NB4 (cell line): ENCODE measurements at regions not wholly inside any gene's neighbourhood (a gene's known extent, or its start where the extent isn't known, plus 50 kb on each side); places are given as distances from the start of the nearest gene placed in this dataset.
"Not testable (repeated sequence)": the region's sequence is repeated elsewhere in the genome, so short reads cannot be mapped to it uniquely, and the experiment has no call there.

ENCODE experiments used
- DNase-seq: peaks from one replicate; pipeline ENCODE4 v3.0.0; 2010; ENCODE audit warnings: low read depth
- H3K4me3 ChIP-seq: one replicate; pipeline ENCODE4 v1.5.1; 2011; ENCODE audit warnings: mild to moderate bottlenecking, low read depth, low read length, moderate library complexity
- MYC ChIP-seq: IDR thresholded peaks from 2 replicates; pipeline ENCODE4 v1.6.1; 2011; ENCODE audit warnings: low read depth, low read length
- POLR2A ChIP-seq: IDR thresholded peaks from 2 replicates; pipeline ENCODE4 v1.6.1; 2011; ENCODE audit warnings: mild to moderate bottlenecking; ENCODE audit not compliant: insufficient read length; ENCODE audit errors: extremely low read depth
- TF ChIP-seq, protein P1 (sequence below): IDR thresholded peaks from one replicate; pipeline ENCODE4 v1.5.1; 2012; ENCODE audit warnings: low read depth, low read length
- TF ChIP-seq, protein P2 (sequence below): IDR thresholded peaks from 2 replicates; pipeline ENCODE4 v1.6.1; 2011; ENCODE audit warnings: low read depth, low read length

DNA sequence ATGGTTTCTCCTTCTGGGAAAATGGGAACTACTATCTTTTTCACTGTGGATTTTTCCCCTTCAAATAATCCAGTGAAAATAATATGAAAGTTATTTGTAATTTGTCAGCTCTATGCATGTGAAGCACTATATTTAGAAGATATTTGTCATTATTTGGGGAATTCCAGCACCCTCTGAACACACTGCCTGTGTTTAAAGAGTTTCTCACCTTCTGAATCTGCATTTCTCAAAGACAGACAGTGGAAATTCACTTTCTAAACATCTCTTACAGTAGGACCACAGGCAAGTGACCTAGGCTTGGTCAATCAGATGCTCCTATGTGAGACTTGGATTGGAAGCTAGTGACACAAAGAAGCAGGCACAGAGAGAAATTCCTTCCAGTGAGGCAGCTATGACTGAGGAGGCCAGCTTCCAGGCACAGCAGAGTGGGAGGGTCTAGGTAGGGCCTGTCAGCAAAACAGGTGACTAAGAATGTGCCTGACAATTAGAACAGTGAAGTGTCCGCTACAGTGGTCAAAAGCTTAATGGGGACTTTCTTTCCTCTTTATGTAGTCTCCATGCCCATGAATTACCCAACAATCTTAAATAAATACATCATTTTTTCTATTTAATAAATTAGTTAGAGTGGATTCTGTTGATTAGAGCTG lies 167.2 kb downstream of the HMHB1 start:
- DNase-seq: no peak
- no peak overlapping the region for H3K4me3 ChIP-seq
- TF ChIP-seq POLR2A: no peak
- TF ChIP-seq, protein P1, sequence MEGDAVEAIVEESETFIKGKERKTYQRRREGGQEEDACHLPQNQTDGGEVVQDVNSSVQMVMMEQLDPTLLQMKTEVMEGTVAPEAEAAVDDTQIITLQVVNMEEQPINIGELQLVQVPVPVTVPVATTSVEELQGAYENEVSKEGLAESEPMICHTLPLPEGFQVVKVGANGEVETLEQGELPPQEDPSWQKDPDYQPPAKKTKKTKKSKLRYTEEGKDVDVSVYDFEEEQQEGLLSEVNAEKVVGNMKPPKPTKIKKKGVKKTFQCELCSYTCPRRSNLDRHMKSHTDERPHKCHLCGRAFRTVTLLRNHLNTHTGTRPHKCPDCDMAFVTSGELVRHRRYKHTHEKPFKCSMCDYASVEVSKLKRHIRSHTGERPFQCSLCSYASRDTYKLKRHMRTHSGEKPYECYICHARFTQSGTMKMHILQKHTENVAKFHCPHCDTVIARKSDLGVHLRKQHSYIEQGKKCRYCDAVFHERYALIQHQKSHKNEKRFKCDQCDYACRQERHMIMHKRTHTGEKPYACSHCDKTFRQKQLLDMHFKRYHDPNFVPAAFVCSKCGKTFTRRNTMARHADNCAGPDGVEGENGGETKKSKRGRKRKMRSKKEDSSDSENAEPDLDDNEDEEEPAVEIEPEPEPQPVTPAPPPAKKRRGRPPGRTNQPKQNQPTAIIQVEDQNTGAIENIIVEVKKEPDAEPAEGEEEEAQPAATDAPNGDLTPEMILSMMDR: no peak
- TF ChIP-seq, protein P2, sequence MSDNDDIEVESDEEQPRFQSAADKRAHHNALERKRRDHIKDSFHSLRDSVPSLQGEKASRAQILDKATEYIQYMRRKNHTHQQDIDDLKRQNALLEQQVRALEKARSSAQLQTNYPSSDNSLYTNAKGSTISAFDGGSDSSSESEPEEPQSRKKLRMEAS: no peak
- TF ChIP-seq MYC: no peak

DNA sequence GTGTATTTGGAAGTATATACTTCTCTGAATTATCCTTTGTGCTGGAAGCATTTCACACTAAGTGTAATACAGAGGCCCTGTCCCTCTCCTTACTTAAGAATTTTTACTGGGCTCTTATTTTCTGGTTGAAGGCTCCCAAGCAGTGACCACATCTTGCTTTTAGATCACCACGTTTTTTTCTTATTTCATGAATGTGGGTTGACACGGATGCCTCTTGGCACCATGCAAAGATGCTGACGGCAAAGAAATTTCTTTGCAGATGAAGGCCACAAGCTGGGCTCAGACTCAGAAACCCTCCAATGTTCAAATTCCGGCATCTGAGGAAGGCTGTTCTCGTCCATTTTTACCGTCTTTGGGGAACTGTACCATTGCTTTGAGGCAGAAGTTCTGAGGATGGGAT lies 168.5 kb downstream of the HMHB1 start:
- DNase-seq: no peak
- no peak overlapping the region for H3K4me3 ChIP-seq
- no peak for TF ChIP-seq MYC
- TF ChIP-seq, protein P1: no peak

DNA sequence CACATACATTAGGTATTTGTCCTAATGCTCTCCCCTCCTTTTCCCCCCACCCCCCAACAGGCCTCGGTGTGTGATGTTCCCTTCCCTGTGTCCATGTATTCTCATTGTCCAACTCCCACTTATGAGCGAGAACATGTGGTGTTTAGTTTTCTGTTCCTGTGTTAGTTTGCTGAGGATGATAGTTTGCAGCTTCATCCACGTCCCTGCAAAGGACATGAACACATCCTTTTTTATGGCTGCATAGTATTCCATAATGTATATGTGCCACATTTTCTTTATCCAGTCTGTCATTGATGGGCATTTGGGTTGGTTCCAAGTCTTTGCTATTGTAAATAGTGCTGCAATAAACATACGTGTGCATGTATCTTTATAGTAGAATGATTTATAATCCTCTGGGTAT lies 171.0 kb downstream of the HMHB1 start:
- DNase-seq, H3K4me3 ChIP-seq: not testable (repeated sequence)

DNA sequence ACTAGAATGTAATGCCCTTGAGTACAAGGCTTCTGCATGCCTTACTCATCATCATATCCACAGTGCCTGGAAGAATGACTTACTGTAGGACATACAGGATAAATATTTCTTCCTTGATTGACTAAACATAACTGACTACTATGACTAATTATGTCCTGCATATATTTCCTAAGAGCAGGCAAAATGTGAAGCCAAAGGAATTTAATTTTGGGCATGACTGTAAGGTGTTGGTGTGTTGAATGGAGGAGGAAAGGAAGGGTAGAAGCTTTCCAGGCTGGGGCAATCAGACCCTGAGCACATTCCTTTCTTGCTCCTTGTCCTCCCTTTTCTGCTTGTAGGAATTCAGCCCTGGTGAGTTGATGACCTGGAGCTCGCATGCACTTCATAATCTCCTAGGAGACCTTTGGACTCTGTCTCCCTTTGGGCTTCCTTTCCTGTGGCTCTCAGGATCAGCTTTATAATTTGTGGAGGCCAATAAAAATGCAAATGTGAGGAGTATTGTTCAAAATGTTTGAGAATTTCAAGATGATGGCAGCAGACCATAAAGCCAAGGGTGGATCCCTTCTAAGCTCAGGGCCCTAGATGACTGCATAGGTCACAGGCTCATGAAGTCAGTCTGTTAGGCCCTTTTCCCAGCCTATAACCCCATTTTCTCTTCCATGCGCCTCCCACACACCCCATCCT lies 174.0 kb downstream of the HMHB1 start:
- TF ChIP-seq, protein P2: no peak
- no peak for TF ChIP-seq MYC
- TF ChIP-seq POLR2A: no peak
- TF ChIP-seq, protein P1: no peak
- no peak overlapping the region for H3K4me3 ChIP-seq
- DNase-seq: no peak

DNA sequence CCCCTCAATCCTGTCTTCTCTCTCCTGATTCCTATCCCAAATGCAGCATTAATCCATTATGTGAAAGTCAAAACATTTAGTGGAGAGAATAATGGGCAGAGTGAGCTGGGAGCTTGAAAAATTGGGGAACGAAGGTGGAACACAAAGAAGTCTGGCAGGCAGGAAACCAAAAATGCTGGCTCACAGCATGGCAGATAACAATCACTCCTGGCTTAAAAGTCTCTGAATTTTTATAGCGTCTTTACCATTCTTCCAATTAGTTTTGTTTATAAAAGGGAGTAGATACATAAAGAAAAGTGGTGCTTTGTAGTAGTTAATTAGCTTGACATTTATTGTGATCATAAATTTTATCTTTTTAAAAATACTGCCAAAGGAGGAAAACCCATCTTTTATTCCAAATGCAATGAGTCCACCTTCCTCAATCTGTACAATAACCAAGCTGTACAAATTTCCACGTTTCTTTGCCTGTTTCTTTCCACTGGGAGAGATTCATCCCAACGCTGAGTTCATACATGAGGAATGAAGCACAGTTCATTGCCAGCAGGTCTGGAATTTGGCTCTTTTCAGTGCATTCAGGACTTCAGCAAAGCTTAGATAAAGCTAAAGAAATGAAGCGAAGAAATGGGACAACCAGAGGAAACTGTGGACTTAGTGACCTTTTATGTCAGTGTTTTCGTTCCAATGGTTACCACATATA lies 174.7 kb downstream of the HMHB1 start:
- TF ChIP-seq MYC: no peak
- TF ChIP-seq, protein P1: no peak
- no peak for TF ChIP-seq POLR2A
- TF ChIP-seq, protein P2: no peak
- DNase-seq: no peak
- no peak overlapping the region for H3K4me3 ChIP-seq

DNA sequence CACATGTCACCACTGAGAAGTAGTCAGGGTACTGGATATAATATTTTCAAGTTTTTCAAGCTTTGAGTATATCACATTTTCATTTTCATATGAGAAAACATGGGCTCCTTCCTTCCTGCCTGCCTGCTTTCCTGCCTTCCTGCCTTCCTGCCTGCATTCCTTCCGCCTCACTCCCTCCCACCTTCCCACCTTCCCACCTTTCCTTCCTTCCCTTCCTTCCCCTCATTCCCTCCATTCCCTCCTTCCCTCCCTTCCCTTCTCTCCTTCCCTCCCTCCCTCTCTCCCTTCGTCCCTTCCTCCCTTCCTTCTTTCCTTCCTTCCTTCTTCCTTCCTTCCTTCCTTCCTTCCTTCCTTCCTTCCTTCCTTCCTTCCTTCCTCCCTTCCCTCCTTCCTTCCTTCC lies 175.3 kb downstream of the HMHB1 start:
- no peak overlapping the region for H3K4me3 ChIP-seq
- no peak for DNase-seq
- TF ChIP-seq, protein P1: no peak
- TF ChIP-seq POLR2A (no peak), MYC (no peak)
- TF ChIP-seq, protein P2: no peak
